ENCODE measurements at regions not wholly inside any gene's neighbourhood (a gene's known extent, or its start where the extent isn't known, plus 50 kb on each side); places are given as distances from the start of the nearest gene placed in this dataset.

DNA sequence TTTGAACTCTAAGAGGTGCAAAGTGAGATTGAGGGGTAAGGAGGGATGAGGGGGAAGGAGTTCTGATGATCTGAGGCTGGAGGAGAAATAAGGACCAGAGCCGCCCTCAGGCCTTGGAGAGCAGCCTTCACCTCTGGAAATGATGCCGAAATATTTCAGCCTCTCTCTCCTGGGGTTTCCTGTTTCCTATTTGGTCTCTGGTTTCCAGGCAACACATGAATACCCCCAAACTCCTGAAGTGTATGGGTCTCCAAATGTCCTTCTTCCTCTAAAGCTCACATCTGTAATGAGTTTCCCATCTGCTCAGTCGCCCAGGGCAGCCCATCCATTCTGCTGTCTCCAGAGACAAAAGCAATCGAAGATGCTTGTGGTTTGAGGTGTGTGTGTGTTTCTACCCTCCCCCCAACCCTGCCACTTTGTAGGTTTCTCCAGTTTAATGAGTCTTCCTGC is 52.0 kb upstream of the FAM20B start:
- TF ChIP-seq, protein P1, sequence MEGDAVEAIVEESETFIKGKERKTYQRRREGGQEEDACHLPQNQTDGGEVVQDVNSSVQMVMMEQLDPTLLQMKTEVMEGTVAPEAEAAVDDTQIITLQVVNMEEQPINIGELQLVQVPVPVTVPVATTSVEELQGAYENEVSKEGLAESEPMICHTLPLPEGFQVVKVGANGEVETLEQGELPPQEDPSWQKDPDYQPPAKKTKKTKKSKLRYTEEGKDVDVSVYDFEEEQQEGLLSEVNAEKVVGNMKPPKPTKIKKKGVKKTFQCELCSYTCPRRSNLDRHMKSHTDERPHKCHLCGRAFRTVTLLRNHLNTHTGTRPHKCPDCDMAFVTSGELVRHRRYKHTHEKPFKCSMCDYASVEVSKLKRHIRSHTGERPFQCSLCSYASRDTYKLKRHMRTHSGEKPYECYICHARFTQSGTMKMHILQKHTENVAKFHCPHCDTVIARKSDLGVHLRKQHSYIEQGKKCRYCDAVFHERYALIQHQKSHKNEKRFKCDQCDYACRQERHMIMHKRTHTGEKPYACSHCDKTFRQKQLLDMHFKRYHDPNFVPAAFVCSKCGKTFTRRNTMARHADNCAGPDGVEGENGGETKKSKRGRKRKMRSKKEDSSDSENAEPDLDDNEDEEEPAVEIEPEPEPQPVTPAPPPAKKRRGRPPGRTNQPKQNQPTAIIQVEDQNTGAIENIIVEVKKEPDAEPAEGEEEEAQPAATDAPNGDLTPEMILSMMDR (IDR thresholded peaks at IDR 0.05; ENCODE audit: borderline replicate concordance, extremely low read depth, insufficient read depth), result no peak
- Histone ChIP-seq H3K9me3 (ENCODE audit: control insufficient read depth in 2 of 3, insufficient read depth in 1 of 3, low read length in 3 of 3) (peaks cover 0 to 2% (median 0%) of the 10 kb centered on the region in 3 donors), H3K4me1 (ENCODE audit: control insufficient read depth in 2 of 3, insufficient read depth in 2 of 3, low read depth in 1 of 3, low read length in 3 of 3) (no peaks in the 10 kb centered on the region), H3K27ac (ENCODE audit: low read depth in 2 of 2, low read length in 2 of 2) (no peak overlapping the region), H3K4me3 (ENCODE audit: low read length in 3 of 3) (no peak overlapping the region), H3K27me3 (ENCODE audit: control insufficient read depth, insufficient read depth, low read length) (no peaks in the 10 kb centered on the region), H3K36me3 (ENCODE audit: control insufficient read depth in 2 of 3, insufficient read depth in 3 of 3, low read length in 3 of 3) (no peaks in the 10 kb centered on the region), H3K9ac (ENCODE audit: low read length in 3 of 3) (no peak overlapping the region)
- peak in 2 of 5 donors; percentile 57 to 74 for DNase-seq
- no peak for FAIRE-seq
- intact Hi-C loops (cut with DNase I), result no loop called here

All from kidney (tissue), 13 donors.